Spleen (tissue), 11 donors: ENCODE measurements at regions not wholly inside any gene's neighbourhood (a gene's known extent, or its start where the extent isn't known, plus 50 kb on each side); places are given as distances from the start of the nearest gene placed in this dataset.
"Not testable (repeated sequence)": the region's sequence is repeated elsewhere in the genome, so short reads cannot be mapped to it uniquely, and the experiment has no call there.

Source experiments
- DNase-seq: peaks from one replicate; pipeline ENCODE4 v3.0.0-alpha.2; 2020
- H3K27ac ChIP-seq, 8 donors: fragments of 200-600 bp; sonication (generic) in 7 of 8; 1 replicate in 4 of 8; 2 replicates in 4 of 8; pipeline versions ENCODE4 v1.5.0 to v1.8.0; 2016 to 2021; ENCODE audit warnings: inconsistent platforms in 4 of 8, mild to moderate bottlenecking in 4 of 8, moderate library complexity in 1 of 8
- H3K27me3 ChIP-seq, 7 donors: fragments of 200-600 bp; sonication (generic) in 6 of 7; replicated peaks in 1 of 7; 1 replicate in 4 of 7; 2 replicates in 3 of 7; pipeline versions ENCODE4 v1.5.0 to v1.8.0; 2016 to 2021; ENCODE audit warnings: inconsistent platforms in 3 of 7, mild to moderate bottlenecking in 1 of 7
- H3K36me3 ChIP-seq, 6 donors: fragments of 200-600 bp; sonication (generic) in 5 of 6; 1 replicate in 4 of 6; 2 replicates in 2 of 6; pipeline versions ENCODE4 v1.5.0 to v1.8.0; 2016 to 2021; ENCODE audit warnings: inconsistent platforms in 2 of 6
- H3K4me1 ChIP-seq, 6 donors: fragments of 200-600 bp; sonication (generic) in 5 of 6; 1 replicate in 3 of 6; 2 replicates in 3 of 6; pipeline versions ENCODE4 v1.5.0 to v1.8.0; 2016 to 2021; ENCODE audit warnings: inconsistent platforms in 3 of 6
- H3K4me3 ChIP-seq, 8 donors: fragments of 200-600 bp; sonication (generic) in 7 of 8; 1 replicate in 4 of 8; 2 replicates in 4 of 8; pipeline versions ENCODE4 v1.5.0 to v1.8.0; 2016 to 2021; ENCODE audit warnings: inconsistent platforms in 4 of 8, mild to moderate bottlenecking in 4 of 8, moderate library complexity in 2 of 8
- H3K9me3 ChIP-seq, 8 donors: fragments of 200-600 bp; sonication (generic) in 7 of 8; 1 replicate in 4 of 8; 2 replicates in 4 of 8; pipeline versions ENCODE4 v1.5.0 to v1.8.0; 2016 to 2021; ENCODE audit warnings: inconsistent platforms in 4 of 8
- POLR2A ChIP-seq, 3 donors: fragments of 450-650 bp; IDR thresholded peaks; one replicate each; pipeline ENCODE4 v1.5.1; 2017; ENCODE audit warnings: antibody characterized with exemption in 3 of 3, mild to moderate bottlenecking in 1 of 3
- POLR2AphosphoS5 ChIP-seq, 3 donors: sonication (generic); formaldehyde crosslinking; IDR thresholded peaks; one replicate each; pipeline ENCODE4 v1.5.1; 2017; ENCODE audit warnings: antibody characterized with exemption in 3 of 3
- WGBS, 5 donors: extraction: QIAGEN DNeasy Blood & Tissue Kit in 3 of 5; methylation state at CpG; one replicate each; pipeline versions ENCODE4 v1.1.5 to v1.1.7; 2013 to 2018; 5-methylcytosine and 5-hydroxymethylcytosine counted together
- intact Hi-C: fragments of 100-400 bp; cut with DNase I; formaldehyde crosslinking; loops from one replicate; pipeline ENCODE4 v1.15.0; 2023; ENCODE audit warnings: low total_unique reads
- TF ChIP-seq, protein P1 (sequence below), 11 experiments: fragments of 200-600 bp in 7 of 11; fragments of 450-650 bp in 4 of 11; sonication (generic) in 4 of 11; IDR thresholded peaks in 8 of 11; conservative IDR thresholded peaks in 3 of 11; 1 replicate in 7 of 11; 2 replicates in 4 of 11; pipeline versions ENCODE4 v1.4.0 to v1.8.0; 2016 to 2021; ENCODE audit warnings: antibody characterized with exemption in 11 of 11, inconsistent platforms in 4 of 11, mild to moderate bottlenecking in 1 of 11
- donor health status: healthy with polysubstance abuse.
- donor health status: DM: no; HTN: no; CAD: no; lungs with moderate emphysema.
- donor health status: DM: no; HTN: no; CAD: no.
- donor health status: Bipolar disorder and iron deficiency.
- donor health status: healthy.
- donor health status: DM: no; HTN: no; CAD: no.
- donor health status: DM: yes; HTN: yes; CAD: no.

DNA sequence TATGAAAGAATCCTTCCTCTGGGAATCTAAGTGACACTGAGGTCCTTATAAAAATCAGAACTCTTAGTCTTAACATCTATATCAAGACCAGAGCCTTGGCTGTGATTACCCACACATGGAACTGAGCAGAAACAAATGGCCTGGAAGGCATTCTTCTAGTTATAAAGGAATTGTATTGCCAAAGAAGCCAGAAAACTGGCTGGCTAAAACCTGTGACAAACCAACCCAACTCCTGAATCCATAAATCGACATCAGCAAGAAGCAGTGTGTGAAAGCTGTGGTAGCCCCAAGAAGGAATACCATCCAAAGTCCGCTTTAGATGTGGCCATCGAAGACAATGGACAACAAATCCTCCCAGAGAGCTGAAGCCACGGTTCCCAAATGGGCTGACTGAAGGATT lies 97.9 kb upstream of the CCDC91 start:
- DNase-seq, result no peak
- TF ChIP-seq, protein P1, sequence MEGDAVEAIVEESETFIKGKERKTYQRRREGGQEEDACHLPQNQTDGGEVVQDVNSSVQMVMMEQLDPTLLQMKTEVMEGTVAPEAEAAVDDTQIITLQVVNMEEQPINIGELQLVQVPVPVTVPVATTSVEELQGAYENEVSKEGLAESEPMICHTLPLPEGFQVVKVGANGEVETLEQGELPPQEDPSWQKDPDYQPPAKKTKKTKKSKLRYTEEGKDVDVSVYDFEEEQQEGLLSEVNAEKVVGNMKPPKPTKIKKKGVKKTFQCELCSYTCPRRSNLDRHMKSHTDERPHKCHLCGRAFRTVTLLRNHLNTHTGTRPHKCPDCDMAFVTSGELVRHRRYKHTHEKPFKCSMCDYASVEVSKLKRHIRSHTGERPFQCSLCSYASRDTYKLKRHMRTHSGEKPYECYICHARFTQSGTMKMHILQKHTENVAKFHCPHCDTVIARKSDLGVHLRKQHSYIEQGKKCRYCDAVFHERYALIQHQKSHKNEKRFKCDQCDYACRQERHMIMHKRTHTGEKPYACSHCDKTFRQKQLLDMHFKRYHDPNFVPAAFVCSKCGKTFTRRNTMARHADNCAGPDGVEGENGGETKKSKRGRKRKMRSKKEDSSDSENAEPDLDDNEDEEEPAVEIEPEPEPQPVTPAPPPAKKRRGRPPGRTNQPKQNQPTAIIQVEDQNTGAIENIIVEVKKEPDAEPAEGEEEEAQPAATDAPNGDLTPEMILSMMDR (IDR thresholded peaks at IDR 0.05 in 8 of 11, conservative IDR thresholded peaks at IDR 0.05 in 3 of 11), result no peak
- TF ChIP-seq POLR2A (IDR thresholded peaks at IDR 0.05) (no peak), POLR2AphosphoS5 (IDR thresholded peaks at IDR 0.05) (no peak)
- Histone ChIP-seq H3K36me3 (no peaks in the 10 kb centered on the region), H3K9me3 (no peaks in the 10 kb centered on the region), H3K27me3 (no peaks in the 10 kb centered on the region), H3K4me3 (no peak overlapping the region), H3K4me1 (peaks cover 0 to 14% (median 8%) of the 10 kb centered on the region in 6 donors), H3K27ac (no peak overlapping the region)
- 88 to 96% (median 89%) methylated on average over 4 of the region's 4 CpGs for WGBS, 5 donors
- intact Hi-C loops, result no loop called here

DNA sequence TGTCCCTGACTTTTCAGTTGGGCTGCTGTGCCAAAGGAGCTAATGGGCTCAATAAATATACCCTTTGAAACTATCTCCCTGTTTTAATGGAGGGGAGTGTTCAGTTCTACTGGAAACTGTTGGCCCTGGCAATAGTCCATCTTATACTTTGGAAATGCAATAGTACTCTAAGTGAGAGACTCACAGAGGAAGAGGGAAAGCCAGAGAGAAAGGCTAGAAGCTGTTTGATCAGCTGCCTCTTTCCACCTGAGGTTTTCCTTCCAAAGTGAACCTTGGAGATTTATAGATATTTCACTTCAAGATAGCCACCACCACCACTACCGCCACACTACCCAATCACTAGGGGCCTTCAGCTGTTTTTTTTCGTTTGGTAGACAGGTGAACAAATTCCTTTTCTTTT lies 93.6 kb upstream of the CCDC91 start:
- Histone ChIP-seq H3K9me3 (no peaks in the 10 kb centered on the region), H3K36me3 (no peaks in the 10 kb centered on the region), H3K4me1 (no peaks in the 10 kb centered on the region), H3K4me3 (no peak overlapping the region), H3K27me3 (peaks cover 0 to 7% (median 0%) of the 10 kb centered on the region in 7 donors), H3K27ac (no peak overlapping the region)
- TF ChIP-seq POLR2AphosphoS5 (IDR thresholded peaks at IDR 0.05) (no peak), POLR2A (IDR thresholded peaks at IDR 0.05) (no peak)
- TF ChIP-seq, protein P1 (IDR thresholded peaks at IDR 0.05 in 8 of 11, conservative IDR thresholded peaks at IDR 0.05 in 3 of 11), result no peak
- intact Hi-C loops, result no loop called here
- no peak for DNase-seq
- WGBS, 5 donors, result 75 to 90% (median 90%) methylated on average over 2 of the region's 2 CpGs

DNA sequence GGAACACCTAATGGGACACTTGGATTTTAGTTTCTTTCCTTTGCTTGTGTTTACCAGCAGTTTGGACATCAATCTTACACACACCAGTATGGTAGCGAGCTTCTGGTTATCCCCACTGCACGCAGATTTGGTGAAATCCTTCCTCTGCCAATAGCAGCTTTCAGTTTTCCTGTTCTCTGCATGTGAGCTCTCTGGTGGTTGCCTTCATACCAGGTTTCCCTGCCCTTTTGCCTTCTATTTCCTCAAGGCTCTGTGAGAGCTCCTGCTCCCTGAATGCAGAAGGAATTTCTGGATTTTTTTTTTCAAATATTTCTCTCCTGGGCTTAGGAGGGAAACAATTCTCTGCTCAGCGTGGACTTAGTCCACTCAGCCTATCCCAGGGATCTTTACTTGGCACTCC lies 93.0 kb upstream of the CCDC91 start:
- no peak for DNase-seq
- intact Hi-C loops, result no loop called here
- Histone ChIP-seq H3K27ac (no peak overlapping the region), H3K27me3 (peaks cover 0 to 7% (median 0%) of the 10 kb centered on the region in 7 donors), H3K9me3 (no peaks in the 10 kb centered on the region), H3K36me3 (no peaks in the 10 kb centered on the region), H3K4me1 (no peaks in the 10 kb centered on the region), H3K4me3 (no peak overlapping the region)
- no peak for TF ChIP-seq POLR2AphosphoS5 (IDR thresholded peaks at IDR 0.05)
- no peak for TF ChIP-seq POLR2A (IDR thresholded peaks at IDR 0.05)
- TF ChIP-seq, protein P1 (IDR thresholded peaks at IDR 0.05 in 8 of 11, conservative IDR thresholded peaks at IDR 0.05 in 3 of 11), result no peak
- 85 to 89% (median 88%) methylated on average over 3 of the region's 3 CpGs for WGBS, 5 donors

DNA sequence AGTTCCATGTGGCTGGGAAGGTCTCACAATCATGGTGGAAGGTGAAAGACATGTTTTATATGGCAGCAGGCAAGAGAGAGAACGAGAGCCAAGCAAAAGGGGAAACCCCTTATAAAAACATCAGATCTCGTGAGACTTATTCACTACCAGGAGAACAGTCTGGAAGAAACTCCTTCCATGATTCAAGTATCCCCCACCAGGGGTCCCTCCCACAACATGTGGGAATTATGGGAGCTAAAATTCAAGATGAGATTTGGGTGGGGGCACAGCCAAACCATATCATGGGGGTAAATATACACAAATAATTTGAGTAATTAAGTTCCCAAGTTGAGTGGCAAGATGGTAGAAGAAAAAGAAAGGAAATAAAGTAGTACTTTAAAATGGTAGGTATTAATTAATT lies 91.0 kb upstream of the CCDC91 start:
- H3K27ac ChIP-seq, H3K4me1 ChIP-seq, H3K27me3 ChIP-seq, H3K36me3 ChIP-seq, DNase-seq, intact Hi-C loops, H3K4me3 ChIP-seq, H3K9me3 ChIP-seq: not testable (repeated sequence)
- 83 to 92% (median 88%) methylated on average over 2 of the region's 2 CpGs for WGBS, 5 donors

DNA sequence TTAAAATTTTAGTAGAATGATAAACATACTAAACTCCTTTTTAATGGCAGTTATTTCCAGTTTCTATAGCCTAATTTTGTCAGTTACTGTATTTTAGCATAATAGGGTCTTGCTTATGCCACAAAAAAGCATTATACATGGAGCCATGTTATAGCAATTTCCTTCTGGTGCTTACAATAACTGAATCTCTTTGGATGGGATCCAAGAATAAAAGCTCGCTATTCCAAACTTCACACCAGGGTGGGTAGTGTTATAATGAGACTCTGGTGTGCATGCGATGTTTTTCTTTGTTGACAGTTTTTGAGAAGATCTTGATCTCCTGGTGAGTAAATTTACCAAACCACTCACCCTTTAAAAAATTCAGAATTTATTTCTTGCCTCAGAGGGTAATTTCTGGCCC lies 90.4 kb upstream of the CCDC91 start:
- Histone ChIP-seq H3K36me3 (no peaks in the 10 kb centered on the region), H3K4me3 (no peak overlapping the region), H3K27ac (no peak overlapping the region), H3K4me1 (no peaks in the 10 kb centered on the region), H3K9me3 (no peaks in the 10 kb centered on the region), H3K27me3 (peaks cover 0 to 7% (median 0%) of the 10 kb centered on the region in 7 donors)
- DNase-seq, result no peak
- TF ChIP-seq POLR2AphosphoS5 (IDR thresholded peaks at IDR 0.05), result no peak
- TF ChIP-seq, protein P1 (IDR thresholded peaks at IDR 0.05 in 8 of 11, conservative IDR thresholded peaks at IDR 0.05 in 3 of 11), result no peak
- TF ChIP-seq POLR2A (IDR thresholded peaks at IDR 0.05), result no peak
- 86 to 93% (median 89%) methylated on average over 2 of the region's 2 CpGs for WGBS, 5 donors
- intact Hi-C loops, result no loop called here
